MM.1S (cell line): ENCODE measurements at regions not wholly inside any gene's neighbourhood (a gene's known extent, or its start where the extent isn't known, plus 50 kb on each side); places are given as distances from the start of the nearest gene placed in this dataset.

ENCODE experiments used
- DNase-seq: peaks from one replicate; pipeline ENCODE4 v3.0.0-alpha.2; 2015
- H2AFZ ChIP-seq: fragments of 300-600 bp; sonication (generic); 2 replicates; pipeline ENCODE4 v1.6.0; 2016; ENCODE audit warnings: antibody characterized with exemption, low read length
- H3F3A ChIP-seq: fragments of 300-600 bp; sonication (generic); 2 replicates; pipeline ENCODE4 v1.6.1; 2016; ENCODE audit warnings: mild to moderate bottlenecking, antibody characterized with exemption, low read length, moderate library complexity, mixed read lengths; ENCODE audit not compliant: insufficient read depth
- H3K27ac ChIP-seq: fragments of 300-600 bp; sonication (generic); 2 replicates; pipeline ENCODE4 v1.5.1; 2016; ENCODE audit warnings: mild to moderate bottlenecking, low read length
- H3K27me3 ChIP-seq: fragments of 300-600 bp; sonication (generic); replicated peaks from 2 replicates; pipeline ENCODE4 v1.6.0; 2016; ENCODE audit warnings: low read length; ENCODE audit not compliant: insufficient read depth
- H3K36me3 ChIP-seq: fragments of 300-600 bp; sonication (generic); replicated peaks from 2 replicates; pipeline ENCODE4 v1.6.1; 2016; ENCODE audit warnings: mild to moderate bottlenecking, low read length, mixed read lengths; ENCODE audit not compliant: insufficient read depth
- H3K4me1 ChIP-seq: fragments of 300-600 bp; sonication (generic); 2 replicates; pipeline ENCODE4 v1.6.1; 2016; ENCODE audit warnings: low read length, mixed read lengths
- H3K4me2 ChIP-seq: fragments of 300-600 bp; sonication (generic); 2 replicates; pipeline ENCODE4 v1.6.0; 2016; ENCODE audit warnings: low read depth, low read length
- H3K4me3 ChIP-seq: fragments of 300-600 bp; sonication (generic); 2 replicates; pipeline ENCODE4 v1.5.1; 2016; ENCODE audit warnings: low read length, mixed read lengths
- H3K79me2 ChIP-seq: fragments of 300-600 bp; sonication (generic); 2 replicates; pipeline ENCODE4 v1.6.1; 2016; ENCODE audit warnings: mixed run types, low read length, mixed read lengths
- H3K9ac ChIP-seq: fragments of 300-600 bp; sonication (generic); 2 replicates; pipeline ENCODE4 v1.6.1; 2016; ENCODE audit warnings: low read length, mixed read lengths
- H3K9me2 ChIP-seq: fragments of 300-600 bp; sonication (generic); replicated peaks from 2 replicates; pipeline ENCODE4 v1.6.1; 2016; ENCODE audit warnings: mild to moderate bottlenecking, low read length, mixed read lengths; ENCODE audit not compliant: insufficient read depth
- H3K9me3 ChIP-seq: fragments of 300-600 bp; sonication (generic); replicated peaks from 2 replicates; pipeline ENCODE4 v1.6.1; 2016; ENCODE audit warnings: mild to moderate bottlenecking, low read length, mixed read lengths; ENCODE audit not compliant: insufficient read depth
- H4K20me1 ChIP-seq: fragments of 300-600 bp; sonication (generic); 2 replicates; pipeline ENCODE4 v1.6.1; 2016; ENCODE audit warnings: mild to moderate bottlenecking, low read length, moderate library complexity, mixed read lengths; ENCODE audit not compliant: insufficient read depth
- EZH2 ChIP-seq: fragments of 300-600 bp; sonication (generic); optimal IDR thresholded peaks from 2 replicates; pipeline ENCODE3; 2017; ENCODE audit warnings: low read depth, mild to moderate bottlenecking, antibody characterized with exemption, low read length, mixed read lengths
- EZH2phosphoT487 ChIP-seq: fragments of 300-600 bp; sonication (generic); IDR thresholded peaks from 2 replicates; pipeline ENCODE4 v1.6.1; 2018; ENCODE audit warnings: antibody characterized with exemption, low read length
- TF ChIP-seq, protein P1 (sequence below): fragments of 300-600 bp; sonication (generic); IDR thresholded peaks from 2 replicates; pipeline ENCODE4 v1.5.1; 2016; ENCODE audit warnings: antibody characterized with exemption, low read length, mixed read lengths

DNA sequence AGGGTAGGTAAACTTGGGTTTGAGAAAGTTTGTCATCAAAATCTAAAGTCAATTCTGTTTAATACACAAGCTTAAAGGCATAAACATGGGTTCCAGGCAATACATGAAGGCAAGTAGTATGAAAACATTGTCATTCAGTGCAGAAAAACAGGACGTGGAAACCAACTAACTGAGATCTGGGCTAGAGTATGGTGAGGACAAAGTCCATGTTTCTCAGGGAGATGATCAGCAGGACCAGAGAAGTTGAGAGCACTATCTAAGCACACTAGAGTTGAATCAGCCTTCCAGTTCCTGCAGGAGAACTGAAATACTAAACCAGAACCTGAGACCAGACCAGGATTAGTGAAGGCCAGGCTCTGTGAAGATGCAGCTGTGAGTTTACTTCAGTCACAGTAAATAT, 302.8 kb upstream of the CRIM1 start:
- Histone ChIP-seq H4K20me1 (no peaks in the 10 kb centered on the region), H3K27ac (no peak overlapping the region), H3K4me2 (no peak overlapping the region), H3K27me3 (no peaks in the 10 kb centered on the region), H3K9ac (no peak overlapping the region), H3F3A (no peaks in the 10 kb centered on the region), H3K79me2 (no peaks in the 10 kb centered on the region), H3K4me1 (no peaks in the 10 kb centered on the region), H2AFZ (no peak overlapping the region), H3K9me2 (no peaks in the 10 kb centered on the region), H3K4me3 (no peak overlapping the region), H3K9me3 (no peaks in the 10 kb centered on the region), H3K36me3 (no peaks in the 10 kb centered on the region)
- no peak for DNase-seq
- no peak for TF ChIP-seq EZH2phosphoT487
- no peak for TF ChIP-seq EZH2
- TF ChIP-seq, protein P1, sequence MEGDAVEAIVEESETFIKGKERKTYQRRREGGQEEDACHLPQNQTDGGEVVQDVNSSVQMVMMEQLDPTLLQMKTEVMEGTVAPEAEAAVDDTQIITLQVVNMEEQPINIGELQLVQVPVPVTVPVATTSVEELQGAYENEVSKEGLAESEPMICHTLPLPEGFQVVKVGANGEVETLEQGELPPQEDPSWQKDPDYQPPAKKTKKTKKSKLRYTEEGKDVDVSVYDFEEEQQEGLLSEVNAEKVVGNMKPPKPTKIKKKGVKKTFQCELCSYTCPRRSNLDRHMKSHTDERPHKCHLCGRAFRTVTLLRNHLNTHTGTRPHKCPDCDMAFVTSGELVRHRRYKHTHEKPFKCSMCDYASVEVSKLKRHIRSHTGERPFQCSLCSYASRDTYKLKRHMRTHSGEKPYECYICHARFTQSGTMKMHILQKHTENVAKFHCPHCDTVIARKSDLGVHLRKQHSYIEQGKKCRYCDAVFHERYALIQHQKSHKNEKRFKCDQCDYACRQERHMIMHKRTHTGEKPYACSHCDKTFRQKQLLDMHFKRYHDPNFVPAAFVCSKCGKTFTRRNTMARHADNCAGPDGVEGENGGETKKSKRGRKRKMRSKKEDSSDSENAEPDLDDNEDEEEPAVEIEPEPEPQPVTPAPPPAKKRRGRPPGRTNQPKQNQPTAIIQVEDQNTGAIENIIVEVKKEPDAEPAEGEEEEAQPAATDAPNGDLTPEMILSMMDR, result no peak

DNA sequence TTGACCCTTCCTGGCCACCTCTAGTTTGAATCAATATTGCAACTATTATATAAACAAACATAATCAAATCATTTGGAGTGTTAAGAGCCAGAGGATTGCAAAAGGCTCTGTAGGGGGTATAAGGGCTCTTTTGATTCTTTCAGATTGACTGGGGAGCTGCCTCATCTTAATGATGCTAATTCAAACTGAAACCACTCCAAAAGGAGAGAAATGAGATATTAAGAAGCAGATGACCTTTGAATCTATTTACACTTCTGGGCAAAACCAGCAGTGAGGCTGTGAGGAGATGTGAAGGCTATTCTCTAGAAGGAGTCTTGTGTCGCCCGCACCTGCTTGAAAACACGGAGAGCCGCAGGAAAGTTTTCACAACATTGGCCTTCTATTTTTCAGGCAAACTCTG, 311.2 kb upstream of the CRIM1 start:
- TF ChIP-seq EZH2phosphoT487 (no peak), EZH2 (no peak)
- TF ChIP-seq, protein P1, result no peak
- no peak for DNase-seq
- Histone ChIP-seq H3K27ac (no peak overlapping the region), H3K9me2 (no peaks in the 10 kb centered on the region), H3K9me3 (no peaks in the 10 kb centered on the region), H3K36me3 (no peaks in the 10 kb centered on the region), H2AFZ (no peak overlapping the region), H3K27me3 (no peaks in the 10 kb centered on the region), H3K4me2 (no peak overlapping the region), H3K9ac (no peak overlapping the region), H4K20me1 (no peaks in the 10 kb centered on the region), H3K4me1 (no peaks in the 10 kb centered on the region), H3F3A (no peaks in the 10 kb centered on the region), H3K4me3 (no peak overlapping the region), H3K79me2 (no peaks in the 10 kb centered on the region)

DNA sequence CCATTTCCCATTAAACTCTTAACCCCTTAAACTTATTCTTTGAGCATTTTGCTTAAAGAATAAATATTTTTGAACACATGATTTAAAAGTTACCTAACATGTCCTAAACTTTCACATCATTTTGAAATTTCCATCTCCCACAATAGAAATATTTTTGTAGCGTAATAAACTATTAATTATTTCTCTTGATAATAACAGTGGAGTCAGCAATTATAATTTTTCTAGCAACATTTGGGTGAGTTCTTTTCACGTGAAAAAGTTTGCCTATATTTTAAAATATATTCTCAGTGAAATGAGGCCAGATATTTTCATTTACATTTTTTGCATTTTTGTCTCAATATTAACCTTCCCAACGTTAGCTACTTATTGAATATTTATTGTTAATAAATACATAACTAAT, 320.4 kb upstream of the CRIM1 start:
- no peaks in the 10 kb centered on the region for H3K9me2 ChIP-seq
- no peaks in the 10 kb centered on the region for H3K9me3 ChIP-seq
- H3K9ac ChIP-seq, result no peak overlapping the region
- H3K36me3 ChIP-seq, result no peaks in the 10 kb centered on the region
- H4K20me1 ChIP-seq, result no peaks in the 10 kb centered on the region
- H3K27ac ChIP-seq, result no peak overlapping the region
- H3K4me2 ChIP-seq, result no peak overlapping the region
- H3K27me3 ChIP-seq, result no peaks in the 10 kb centered on the region
- no peaks in the 10 kb centered on the region for H3F3A ChIP-seq
- H3K4me1 ChIP-seq, result no peaks in the 10 kb centered on the region
- H3K4me3 ChIP-seq, result no peak overlapping the region
- H2AFZ ChIP-seq, result no peak overlapping the region
- no peaks in the 10 kb centered on the region for H3K79me2 ChIP-seq
- no peak for DNase-seq
- TF ChIP-seq EZH2phosphoT487 (no peak), EZH2 (no peak)
- TF ChIP-seq, protein P1, result no peak
